Endothelial cell of umbilical vein (primary cell): ENCODE measurements at regions not wholly inside any gene's neighbourhood (a gene's known extent, or its start where the extent isn't known, plus 50 kb on each side); places are given as distances from the start of the nearest gene placed in this dataset.

Experiments
- EZH2 ChIP-seq: IDR thresholded peaks from 2 replicates; pipeline ENCODE4 v1.6.1; 2012; ENCODE audit warnings: borderline replicate concordance, low read depth, mild to moderate bottlenecking, moderate library complexity, low read length, inconsistent platforms; ENCODE audit not compliant: severe bottlenecking
- MYC ChIP-seq: IDR thresholded peaks from one replicate; pipeline ENCODE4 v1.6.1; 2011; ENCODE audit warnings: mild to moderate bottlenecking, low read depth, low read length
- POLR2A ChIP-seq: IDR thresholded peaks from 2 replicates; pipeline ENCODE4 v1.6.1; 2012; ENCODE audit warnings: low read depth, mild to moderate bottlenecking, control low read depth, low read length
- POLR2AphosphoS5 ChIP-seq: IDR thresholded peaks from 2 replicates; pipeline ENCODE4 v1.6.1; 2012; ENCODE audit warnings: low read depth, mild to moderate bottlenecking, control low read depth, low read length, moderate library complexity; ENCODE audit not compliant: insufficient read depth
- TF ChIP-seq, protein P1 (sequence below), 2 donors: IDR thresholded peaks; 1 replicate in 1 of 2; 2 replicates in 1 of 2; pipeline ENCODE4 v1.5.1; 2011; ENCODE audit warnings: low read length in 2 of 2, mild to moderate bottlenecking in 2 of 2, moderate library complexity in 2 of 2, control low read depth in 1 of 2, inconsistent platforms in 1 of 2, low read depth in 1 of 2; ENCODE audit not compliant: insufficient read depth in 1 of 2; ENCODE audit errors: extremely low read depth in 1 of 2
- TF ChIP-seq, protein P2 (sequence below): IDR thresholded peaks from 2 replicates; pipeline ENCODE4 v1.6.1; 2011; ENCODE audit not compliant: insufficient read depth, insufficient read length

DNA sequence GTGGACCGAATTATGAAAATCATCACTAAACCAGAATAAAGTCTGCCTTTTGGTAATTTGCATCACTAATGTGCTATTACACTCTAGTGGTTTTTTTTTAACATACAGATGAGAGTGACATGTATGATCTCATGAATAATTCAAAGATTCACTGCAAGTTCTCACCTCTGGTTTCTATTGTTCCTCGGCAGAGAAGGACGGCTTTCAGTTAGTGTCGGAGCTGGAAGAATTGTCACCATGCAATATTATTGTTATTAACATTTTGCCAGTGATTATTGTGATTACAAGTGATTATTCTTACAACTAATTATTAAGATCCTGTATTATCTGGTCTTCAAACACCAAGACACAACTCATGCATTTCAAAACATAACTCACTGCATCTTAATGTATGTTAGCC lies 366.6 kb upstream of the RPS23 start:
- no peak for TF ChIP-seq EZH2
- TF ChIP-seq, protein P1, sequence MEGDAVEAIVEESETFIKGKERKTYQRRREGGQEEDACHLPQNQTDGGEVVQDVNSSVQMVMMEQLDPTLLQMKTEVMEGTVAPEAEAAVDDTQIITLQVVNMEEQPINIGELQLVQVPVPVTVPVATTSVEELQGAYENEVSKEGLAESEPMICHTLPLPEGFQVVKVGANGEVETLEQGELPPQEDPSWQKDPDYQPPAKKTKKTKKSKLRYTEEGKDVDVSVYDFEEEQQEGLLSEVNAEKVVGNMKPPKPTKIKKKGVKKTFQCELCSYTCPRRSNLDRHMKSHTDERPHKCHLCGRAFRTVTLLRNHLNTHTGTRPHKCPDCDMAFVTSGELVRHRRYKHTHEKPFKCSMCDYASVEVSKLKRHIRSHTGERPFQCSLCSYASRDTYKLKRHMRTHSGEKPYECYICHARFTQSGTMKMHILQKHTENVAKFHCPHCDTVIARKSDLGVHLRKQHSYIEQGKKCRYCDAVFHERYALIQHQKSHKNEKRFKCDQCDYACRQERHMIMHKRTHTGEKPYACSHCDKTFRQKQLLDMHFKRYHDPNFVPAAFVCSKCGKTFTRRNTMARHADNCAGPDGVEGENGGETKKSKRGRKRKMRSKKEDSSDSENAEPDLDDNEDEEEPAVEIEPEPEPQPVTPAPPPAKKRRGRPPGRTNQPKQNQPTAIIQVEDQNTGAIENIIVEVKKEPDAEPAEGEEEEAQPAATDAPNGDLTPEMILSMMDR (IDR thresholded peaks at IDR 0.05; ENCODE audit: extremely low read depth in 1 of 2, insufficient read depth in 1 of 2, low read depth in 1 of 2, low read length in 2 of 2) = no peak
- TF ChIP-seq, protein P2, sequence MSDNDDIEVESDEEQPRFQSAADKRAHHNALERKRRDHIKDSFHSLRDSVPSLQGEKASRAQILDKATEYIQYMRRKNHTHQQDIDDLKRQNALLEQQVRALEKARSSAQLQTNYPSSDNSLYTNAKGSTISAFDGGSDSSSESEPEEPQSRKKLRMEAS = no peak
- TF ChIP-seq MYC = no peak
- no peak for TF ChIP-seq POLR2A
- no peak for TF ChIP-seq POLR2AphosphoS5
